Stimulated activated CD4-positive, alpha-beta T cell treated with anti-CD3 and anti-CD28 coated beads, Interleukin-15, amount 100 ng/mL, for 1 hour (primary cell): ENCODE measurements at regions not wholly inside any gene's neighbourhood (a gene's known extent, or its start where the extent isn't known, plus 50 kb on each side); places are given as distances from the start of the nearest gene placed in this dataset.

Experiments used
- DNase-seq, 2 donors: peaks; one replicate each; pipeline ENCODE4 v3.0.0-alpha.2; 2020; ENCODE audit warnings: low read depth in 1 of 2, low spot score in 1 of 2

DNA sequence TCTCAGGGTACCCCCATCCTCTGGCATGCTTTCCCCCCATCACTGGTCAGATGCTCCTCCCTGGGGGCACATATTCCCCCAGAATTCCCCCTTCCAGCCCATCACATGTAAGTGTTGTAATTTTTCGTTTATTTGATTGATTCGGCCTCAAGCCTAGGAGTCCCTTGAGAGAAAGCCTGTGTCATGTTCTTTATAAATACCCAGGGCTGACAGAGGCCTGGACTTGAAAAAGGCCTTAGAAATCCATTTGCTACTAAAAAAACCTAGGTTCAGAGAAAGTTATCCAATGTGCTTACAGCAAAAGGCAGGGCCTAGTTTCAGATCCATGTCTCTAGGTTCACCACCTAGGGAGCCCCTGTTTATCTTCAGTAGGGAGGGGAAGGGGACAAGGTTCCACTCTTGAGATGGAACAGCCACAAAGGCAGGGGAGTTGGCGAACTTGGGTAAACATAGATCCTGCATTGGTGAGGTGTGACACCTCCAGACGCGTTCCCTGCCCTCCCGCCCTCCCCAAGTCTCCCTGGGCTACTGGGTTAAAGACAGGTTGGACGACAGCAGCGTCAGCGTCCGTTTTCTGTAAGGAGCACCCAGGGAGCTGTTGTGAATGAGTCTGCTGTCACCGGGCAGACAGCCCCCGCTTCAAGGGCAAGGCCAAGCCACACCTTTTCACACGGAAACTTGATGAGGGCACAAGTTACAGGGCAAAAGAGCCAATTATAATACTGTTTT is 147.8 kb downstream of the EN1 start:
- DNase-seq: no peak

- no peak for DNase-seq
Measured at GRCh38 chr2:118698564-118698963, 148.9 kb downstream of the EN1 start.

- no peak for DNase-seq
Measured at GRCh38 chr2:118697781-118698180, 149.7 kb downstream of the EN1 start.

DNA sequence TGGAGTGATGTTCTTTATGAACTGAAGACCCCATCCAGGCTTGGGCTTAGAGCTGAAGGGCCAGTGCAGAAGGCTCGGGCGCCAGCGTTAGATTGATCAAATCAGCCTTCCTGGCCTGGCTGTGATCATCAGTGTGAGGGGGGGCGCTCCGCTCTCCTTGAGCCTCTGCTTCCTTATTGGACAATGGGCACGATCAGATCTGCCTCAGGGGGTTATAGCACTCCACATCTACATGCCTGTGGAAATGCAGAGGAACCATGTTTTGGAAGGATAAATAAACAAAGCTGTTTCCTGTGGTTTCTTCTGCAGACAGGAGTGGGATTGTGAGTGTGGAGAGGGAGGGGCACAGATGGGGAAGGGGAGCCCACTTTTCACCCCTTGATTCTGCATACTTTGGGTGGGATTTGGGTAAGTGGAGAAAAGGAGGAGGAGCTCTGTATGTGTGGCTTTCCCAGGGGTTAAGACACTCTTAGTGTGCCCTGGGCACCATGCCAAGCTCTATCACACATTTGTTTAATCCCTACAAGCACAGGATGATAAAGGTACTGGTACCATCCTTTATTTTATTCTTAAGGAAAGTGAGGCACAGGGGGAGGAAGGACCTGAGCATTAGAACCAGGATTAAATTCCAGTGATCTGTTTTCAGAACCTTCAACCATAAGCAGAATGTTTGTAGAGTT is 150.5 kb downstream of the EN1 start:
- no peak for DNase-seq

DNA sequence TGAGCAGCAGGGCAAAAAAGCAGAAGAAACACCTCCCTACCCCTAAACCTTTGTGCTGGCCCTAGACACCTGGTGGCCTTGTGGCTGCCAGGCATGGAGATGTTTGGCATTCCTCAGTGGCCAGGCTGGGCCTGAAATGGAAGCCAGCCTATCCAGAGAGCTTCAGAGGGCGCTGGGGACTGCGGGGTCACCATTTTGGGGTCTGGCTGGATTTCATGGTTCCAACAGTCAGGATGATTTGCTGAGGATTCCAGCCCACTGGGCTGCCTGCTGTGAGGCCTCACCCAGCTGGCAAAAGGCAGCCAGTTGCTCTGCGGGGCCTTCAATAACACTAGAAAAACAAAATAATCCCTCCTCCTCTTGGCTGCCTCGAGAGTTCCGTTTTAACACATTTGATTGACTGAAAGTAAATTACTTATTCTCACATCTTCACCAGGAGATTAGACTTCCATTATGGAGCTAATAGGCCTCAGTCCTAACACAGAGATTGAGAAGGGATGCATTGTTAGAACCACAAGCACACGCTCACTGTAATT is 154.1 kb downstream of the EN1 start:
- DNase-seq: no peak

- no peak for DNase-seq
Measured at GRCh38 chr2:118689874-118690273, 157.6 kb downstream of the EN1 start.

DNA sequence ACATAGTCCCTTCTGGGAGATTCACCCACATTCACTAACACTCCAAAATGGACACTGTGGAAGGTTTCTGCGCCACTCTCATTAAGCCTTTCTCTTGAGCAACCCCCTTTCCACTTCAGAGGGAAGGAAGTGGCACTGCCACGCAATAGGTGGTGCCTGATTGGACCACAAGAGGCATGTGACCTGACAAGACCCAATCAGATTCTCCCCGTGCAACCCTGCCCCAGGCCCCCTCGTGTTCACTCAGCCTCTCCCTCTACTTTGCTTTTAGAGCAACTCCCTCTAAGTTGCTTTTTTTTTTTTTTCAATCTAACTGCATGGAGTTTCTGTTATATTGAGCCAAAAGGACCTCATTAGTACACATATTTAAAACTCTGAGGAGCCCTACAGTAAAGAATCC is 158.0 kb downstream of the EN1 start:
- DNase-seq: no peak

DNA sequence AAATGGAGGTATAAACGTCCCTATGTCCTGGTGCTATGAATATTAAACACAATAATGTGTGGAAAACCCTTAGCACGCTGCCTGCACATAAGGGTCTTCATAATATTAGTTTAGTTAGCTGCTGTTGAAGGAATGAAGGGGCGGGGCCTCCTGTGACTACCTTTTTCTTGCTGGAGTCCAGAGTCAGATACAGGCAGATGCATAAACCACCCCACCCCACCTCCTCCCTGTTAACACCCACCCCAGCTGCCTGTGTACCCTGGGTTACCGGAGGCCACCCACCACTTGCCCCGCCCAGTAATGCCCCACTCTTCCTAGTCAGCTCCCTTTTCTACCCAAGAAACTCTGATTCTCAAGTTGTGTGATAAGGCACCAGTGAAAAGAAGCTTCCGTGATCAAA is 158.4 kb downstream of the EN1 start:
- DNase-seq: no peak

DNA sequence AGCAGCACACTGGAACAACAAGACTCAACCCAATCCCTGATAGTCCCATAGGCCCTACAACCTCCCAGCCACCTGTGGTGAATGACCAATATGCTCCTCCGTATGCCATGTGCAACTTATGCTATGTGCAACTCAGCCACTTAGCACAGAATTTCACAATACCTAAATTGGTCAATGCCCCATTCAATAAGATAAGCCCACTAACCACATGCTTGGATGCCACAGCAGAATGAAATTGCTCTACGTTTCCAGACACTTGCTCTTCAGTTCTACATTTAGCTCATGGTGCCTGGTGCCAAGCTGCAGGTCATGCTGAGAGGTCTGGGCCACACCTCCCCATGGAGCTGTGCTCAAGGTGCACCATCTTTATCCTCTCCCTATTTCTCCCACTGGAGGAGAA is 159.8 kb downstream of the EN1 start:
- DNase-seq: no peak

DNA sequence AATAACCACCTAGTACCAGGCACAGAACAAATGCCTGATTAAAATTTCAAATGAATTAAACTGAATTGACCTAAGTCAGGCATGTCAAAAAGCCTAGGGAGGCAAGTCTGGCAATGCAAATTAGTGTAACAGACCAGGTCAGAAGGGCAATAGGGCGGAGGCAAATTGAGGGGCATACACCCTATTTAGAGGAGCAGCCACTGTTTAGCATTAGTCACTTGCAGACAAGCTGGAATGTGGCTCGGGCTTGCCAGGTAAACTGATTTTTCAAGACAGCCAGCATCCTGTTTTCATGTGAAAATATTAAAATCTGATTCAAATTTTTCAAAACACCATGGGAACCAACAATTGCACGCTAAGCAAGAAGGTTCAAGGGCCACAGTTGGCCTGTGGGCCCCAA is 160.3 kb downstream of the EN1 start:
- no peak for DNase-seq

GRCh38 chr2:118686346-118686745 is 161.1 kb downstream of the EN1 start:
- DNase-seq: no peak

DNA sequence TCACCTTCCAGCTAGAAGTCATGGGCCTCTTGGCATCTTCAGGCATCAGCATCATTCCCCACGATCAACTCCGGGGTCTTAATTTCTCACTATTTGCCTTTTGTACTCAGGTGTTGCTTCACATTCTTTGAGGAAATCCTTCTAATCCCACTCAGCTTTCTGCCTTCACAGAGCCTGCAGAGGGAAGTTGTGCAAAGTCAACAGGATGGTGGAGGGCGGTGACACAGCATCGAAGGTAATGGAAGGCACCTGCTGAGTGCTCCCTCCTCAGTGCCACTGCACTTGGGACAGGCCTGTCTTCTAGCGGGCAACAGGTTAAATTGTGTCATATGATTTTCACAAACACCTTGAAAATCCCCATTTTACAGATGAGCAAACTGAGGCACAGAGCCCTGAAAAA is 164.0 kb downstream of the EN1 start:
- no peak for DNase-seq

- no peak for DNase-seq
Measured at GRCh38 chr2:118678985-118679384, 168.5 kb downstream of the EN1 start.

GRCh38 chr2:118677546-118677945 is 169.9 kb downstream of the EN1 start:
- DNase-seq: no peak

DNA sequence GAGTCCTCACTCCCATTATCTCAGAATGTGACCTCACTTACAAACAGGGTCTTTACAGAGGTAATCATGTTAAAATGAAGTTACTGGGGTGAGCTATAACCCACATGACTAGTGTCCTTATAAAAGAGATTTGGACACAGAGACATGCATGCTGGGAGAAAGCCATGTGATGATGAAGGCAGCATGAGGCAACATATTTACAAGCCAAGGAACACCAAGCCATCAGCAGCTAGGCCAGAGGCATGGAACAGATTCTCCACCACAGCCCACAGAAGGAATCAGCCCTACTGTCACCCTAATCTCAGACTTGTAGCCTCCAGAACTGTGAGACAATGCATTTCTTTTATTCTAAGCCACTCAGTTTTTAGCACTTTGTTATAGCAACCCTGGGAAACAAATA is 171.9 kb downstream of the EN1 start:
- DNase-seq: no peak

- no peak for DNase-seq
Measured at GRCh38 chr2:118672571-118673158, 174.8 kb downstream of the EN1 start.

- DNase-seq: no peak
Measured at GRCh38 chr2:118671701-118672454, 175.6 kb downstream of the EN1 start.

DNA sequence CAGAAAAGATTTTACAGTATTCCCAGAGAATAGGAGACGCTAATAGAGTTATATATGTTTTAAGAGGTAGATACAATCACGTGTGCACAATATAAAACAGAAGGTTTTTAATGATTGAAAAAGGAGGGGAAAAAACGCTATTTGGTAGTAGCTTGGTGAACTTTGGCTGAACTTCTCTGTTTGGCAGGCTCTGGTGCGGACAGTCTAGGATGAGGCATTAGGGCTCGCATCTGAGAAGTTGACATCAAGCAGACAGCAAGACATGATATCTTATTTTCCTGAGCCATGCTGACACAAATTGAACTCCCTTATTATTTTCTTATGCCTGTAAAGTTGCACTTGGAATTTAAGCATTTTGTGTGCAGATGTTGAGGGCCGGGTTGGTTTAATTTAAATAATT is 176.6 kb downstream of the EN1 start:
- DNase-seq: no peak

DNA sequence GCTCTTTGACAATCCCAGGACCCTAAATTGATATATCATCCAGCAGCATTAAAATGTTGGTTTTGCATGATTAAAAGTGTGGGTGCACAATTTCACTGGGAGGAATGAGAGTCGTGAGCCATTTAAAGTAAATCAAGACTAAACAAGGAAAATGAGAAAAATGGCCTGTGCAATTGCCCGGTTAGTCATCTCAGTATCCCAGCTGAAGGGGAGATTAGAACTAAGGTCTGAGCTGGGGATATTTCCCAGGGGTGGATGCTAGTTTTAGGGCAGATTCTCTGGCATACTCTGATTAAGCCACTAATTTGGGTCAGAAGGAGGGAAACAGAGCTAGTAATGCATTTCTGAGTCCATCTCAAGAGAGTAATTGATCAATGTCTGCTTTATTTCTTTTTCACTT is 177.2 kb downstream of the EN1 start:
- DNase-seq: no peak

DNA sequence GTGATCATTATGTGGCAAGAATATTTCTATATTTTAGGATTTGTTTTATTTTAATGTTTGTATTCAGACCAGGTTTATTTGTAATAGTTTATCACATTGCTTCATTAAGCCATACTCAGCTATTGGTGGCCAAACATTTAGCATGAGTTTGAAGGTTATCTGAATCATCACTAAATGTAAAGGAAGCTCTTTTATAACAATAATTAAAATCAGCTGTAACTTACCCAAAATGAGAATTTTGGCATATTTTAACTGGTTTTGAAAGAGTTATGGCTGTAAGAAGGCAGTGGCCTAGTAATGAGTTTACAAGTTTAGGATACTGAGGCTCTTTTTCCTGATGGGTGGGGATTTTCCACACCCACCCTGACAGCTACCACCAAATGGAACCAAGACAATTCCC is 177.8 kb downstream of the EN1 start:
- DNase-seq: no peak
